Caco-2 (cell line): ENCODE measurements at regions not wholly inside any gene's neighbourhood (a gene's known extent, or its start where the extent isn't known, plus 50 kb on each side); places are given as distances from the start of the nearest gene placed in this dataset.
"Not testable (repeated sequence)": the region's sequence is repeated elsewhere in the genome, so short reads cannot be mapped to it uniquely, and the experiment has no call there.

Experiments
- BruUV-seq: library from RNA; stranded (reverse); fragments of 400-500 nt; replicated peaks from 2 replicates; lab custom pipeline; 2021; lab: Mats Ljungman, UMichigan
- CTCF ChIA-PET: fragments of 300-600 bp; sonication (Branson Sonifier 250); formaldehyde crosslinking; loops from one replicate; lab custom pipeline; 2022; ENCODE audit warnings: antibody characterized with exemption; lab: Charles Lee
- POLR2A ChIA-PET: fragments of 300-600 bp; sonication (Branson Sonifier 250); formaldehyde crosslinking; loops from one replicate; lab custom pipeline; 2022; ENCODE audit warnings: antibody characterized with exemption; lab: Charles Lee
- DNase-seq, 2 experiments: peaks; one replicate each; pipeline versions ENCODE4 v3.0.0 to v3.0.0-alpha.2; 2020 to 2022
- H3K27me3 ChIP-seq: replicated peaks from 2 replicates; pipeline ENCODE4 v1.6.0; 2011; ENCODE audit warnings: low read length; ENCODE audit not compliant: control insufficient read depth, insufficient read depth
- H3K36me3 ChIP-seq: 2 replicates; pipeline ENCODE4 v1.5.1; 2011; ENCODE audit warnings: low read length; ENCODE audit not compliant: control insufficient read depth, insufficient read depth
- H3K4me1 ChIP-seq: fragments of 250-450 bp; sonication (Bioruptor Pico); 2 replicates; pipeline ENCODE4 v1.5.1; 2020; ENCODE audit warnings: mild to moderate bottlenecking
- H3K4me3 ChIP-seq: 2 replicates; pipeline ENCODE4 v1.5.1; 2011; ENCODE audit warnings: low read depth, mild to moderate bottlenecking, control low read depth, low read length
- H3K9me3 ChIP-seq: fragments of 250-450 bp; sonication (Bioruptor Pico); 2 replicates; pipeline ENCODE4 v1.5.1; 2020; ENCODE audit warnings: mild to moderate bottlenecking, moderate library complexity
- H3K27ac Mint-ChIP-seq: one replicate; pipeline ENCODE4 v1.8.0; 2022; ENCODE audit warnings: mixed read lengths; ENCODE audit not compliant: unreplicated experiment
- H3K27me3 Mint-ChIP-seq: one replicate; pipeline ENCODE4 v1.8.0; 2022; ENCODE audit warnings: mixed read lengths; ENCODE audit not compliant: insufficient read depth, unreplicated experiment
- H3K36me3 Mint-ChIP-seq: one replicate; pipeline ENCODE4 v1.8.0; 2022; ENCODE audit warnings: mild to moderate bottlenecking, mixed read lengths; ENCODE audit not compliant: insufficient read depth, unreplicated experiment
- H3K4me1 Mint-ChIP-seq: one replicate; pipeline ENCODE4 v1.8.0; 2022; ENCODE audit warnings: low read depth, mixed read lengths; ENCODE audit not compliant: unreplicated experiment
- H3K4me3 Mint-ChIP-seq: one replicate; pipeline ENCODE4 v1.8.0; 2022; ENCODE audit warnings: mild to moderate bottlenecking, moderate library complexity, mixed read lengths; ENCODE audit not compliant: unreplicated experiment
- H3K9me3 Mint-ChIP-seq: one replicate; pipeline ENCODE4 v1.8.0; 2022; ENCODE audit warnings: mixed read lengths; ENCODE audit not compliant: unreplicated experiment
- intact Hi-C: fragments of 100-400 bp; cut with micrococcal nuclease; formaldehyde crosslinking; loops from one replicate; pipeline ENCODE4 v1.10.0; 2022; ENCODE audit not compliant: unreplicated experiment

DNA sequence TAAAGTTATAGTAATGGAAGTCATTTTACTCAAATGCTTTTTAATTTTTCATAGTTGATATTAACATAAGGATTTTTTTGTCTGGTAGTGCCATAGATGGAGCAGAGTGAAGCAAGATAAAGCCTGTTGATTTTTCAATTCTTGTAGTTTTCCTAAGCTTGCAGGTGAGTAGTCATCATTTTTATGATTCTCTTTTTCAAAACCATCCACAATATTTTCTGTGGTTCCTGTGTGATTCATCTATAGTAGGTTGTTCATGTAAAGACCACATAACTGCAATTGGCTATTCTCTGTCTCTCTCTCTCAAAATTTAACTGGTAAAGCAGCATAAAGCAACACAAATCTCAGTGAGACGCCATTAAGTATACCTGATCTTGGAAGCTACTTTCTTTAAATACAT is 711.5 kb downstream of the TTLL7 start:
- DNase-seq, H3K4me1 ChIP-seq, CTCF ChIA-PET, H3K27me3 Mint-ChIP-seq, H3K27me3 ChIP-seq, intact Hi-C loops, H3K4me1 Mint-ChIP-seq, H3K9me3 Mint-ChIP-seq, H3K36me3 ChIP-seq, H3K27ac Mint-ChIP-seq, H3K36me3 Mint-ChIP-seq, POLR2A ChIA-PET, H3K4me3 Mint-ChIP-seq, H3K9me3 ChIP-seq, BruUV-seq, H3K4me3 ChIP-seq: not testable (repeated sequence)

DNA sequence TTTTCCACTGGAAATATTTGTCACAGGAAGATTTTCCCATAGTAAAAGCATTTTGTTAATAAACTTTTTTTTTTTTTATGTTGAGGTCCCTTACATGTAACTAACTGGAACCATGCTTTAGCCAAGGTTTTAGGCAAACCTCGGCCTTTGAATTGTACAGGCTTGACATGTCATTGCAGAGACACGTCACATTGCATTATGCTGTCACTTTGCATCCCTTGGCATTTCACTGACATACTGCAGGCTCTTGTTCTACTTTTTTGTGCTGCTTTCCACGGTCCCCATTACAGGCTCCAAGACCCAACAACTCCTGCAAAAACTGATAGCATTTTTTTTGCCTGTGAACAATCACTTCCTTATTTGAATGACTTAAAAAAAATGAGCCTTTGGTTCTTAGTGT is 724.3 kb downstream of the TTLL7 start:
- H3K27ac Mint-ChIP-seq, intact Hi-C loops, H3K4me1 Mint-ChIP-seq, CTCF ChIA-PET, H3K9me3 Mint-ChIP-seq, H3K36me3 ChIP-seq, H3K27me3 ChIP-seq, H3K9me3 ChIP-seq, H3K4me1 ChIP-seq, H3K27me3 Mint-ChIP-seq, H3K4me3 ChIP-seq, DNase-seq, POLR2A ChIA-PET, H3K4me3 Mint-ChIP-seq, BruUV-seq, H3K36me3 Mint-ChIP-seq: not testable (repeated sequence)

DNA sequence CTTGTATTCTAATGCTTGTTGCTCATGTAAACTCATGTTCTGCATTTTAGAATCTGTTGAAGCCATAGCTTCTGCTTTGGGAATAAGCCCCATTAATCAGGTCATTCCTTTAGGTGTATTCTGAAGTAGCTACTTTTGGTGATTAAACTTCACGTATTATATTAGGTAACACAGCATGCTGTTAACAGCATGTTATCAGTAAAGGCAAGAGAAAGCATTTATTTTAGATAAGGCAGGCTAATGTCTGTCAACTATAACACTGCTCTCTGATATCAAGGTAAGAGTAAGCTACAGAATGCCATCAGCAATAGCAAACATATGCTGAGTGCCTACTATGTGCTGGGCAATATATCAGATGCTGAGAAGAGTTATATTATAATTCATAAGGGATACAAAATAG is 726.4 kb downstream of the TTLL7 start:
- CTCF ChIA-PET, H3K36me3 ChIP-seq, H3K4me3 Mint-ChIP-seq, BruUV-seq, H3K9me3 ChIP-seq, POLR2A ChIA-PET, intact Hi-C loops, H3K27ac Mint-ChIP-seq, H3K4me3 ChIP-seq, H3K27me3 ChIP-seq, H3K27me3 Mint-ChIP-seq, H3K4me1 Mint-ChIP-seq, H3K4me1 ChIP-seq, H3K36me3 Mint-ChIP-seq, DNase-seq, H3K9me3 Mint-ChIP-seq: not testable (repeated sequence)

DNA sequence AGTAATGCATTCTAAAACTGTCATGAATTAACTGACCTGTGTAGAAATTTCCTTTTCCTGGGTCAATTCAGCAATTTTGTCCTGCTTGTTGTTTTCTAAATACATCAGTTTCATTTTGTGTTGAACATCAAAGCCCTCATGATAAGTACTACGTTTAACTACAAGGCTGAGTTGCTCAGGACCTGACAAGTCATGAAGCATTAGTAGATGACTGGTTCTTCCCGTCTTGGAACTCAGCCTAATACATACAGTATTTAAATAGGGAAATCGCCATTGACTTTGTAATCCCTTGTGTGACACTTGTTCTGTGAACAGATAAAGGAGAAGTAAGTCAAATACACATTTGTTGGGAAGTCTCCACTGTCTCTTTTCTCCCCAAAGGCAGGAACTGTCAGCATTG is 727.1 kb downstream of the TTLL7 start:
- H3K4me1 ChIP-seq, CTCF ChIA-PET, DNase-seq, H3K27me3 ChIP-seq, H3K27me3 Mint-ChIP-seq, H3K36me3 Mint-ChIP-seq, POLR2A ChIA-PET, BruUV-seq, H3K4me1 Mint-ChIP-seq, H3K9me3 Mint-ChIP-seq, intact Hi-C loops, H3K36me3 ChIP-seq, H3K4me3 Mint-ChIP-seq, H3K27ac Mint-ChIP-seq, H3K9me3 ChIP-seq, H3K4me3 ChIP-seq: not testable (repeated sequence)

DNA sequence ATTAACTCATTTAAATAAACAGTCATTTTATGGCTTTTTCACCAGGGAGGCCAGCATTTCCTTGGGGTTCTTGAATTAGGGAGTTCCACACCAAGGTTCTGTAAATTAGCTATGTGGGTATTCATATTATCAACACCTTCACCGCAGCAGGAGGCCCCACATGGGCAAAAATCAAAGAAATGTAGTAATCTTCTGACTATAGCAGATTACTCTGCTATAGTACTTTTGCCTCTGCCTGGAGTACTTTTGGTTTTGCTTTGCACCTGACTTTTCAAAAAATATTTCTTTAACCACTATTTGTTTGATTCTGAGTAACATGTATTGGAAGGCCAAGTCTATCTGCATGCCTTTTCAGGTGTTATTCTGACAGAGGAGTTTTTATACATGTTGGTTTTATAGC is 728.1 kb downstream of the TTLL7 start:
- H3K4me3 ChIP-seq, H3K27me3 Mint-ChIP-seq, H3K27me3 ChIP-seq, CTCF ChIA-PET, H3K9me3 Mint-ChIP-seq, H3K4me1 ChIP-seq, DNase-seq, BruUV-seq, POLR2A ChIA-PET, H3K27ac Mint-ChIP-seq, H3K36me3 ChIP-seq, H3K4me3 Mint-ChIP-seq, H3K36me3 Mint-ChIP-seq, H3K4me1 Mint-ChIP-seq, H3K9me3 ChIP-seq, intact Hi-C loops: not testable (repeated sequence)

- H3K4me1 ChIP-seq, H3K36me3 Mint-ChIP-seq, H3K27me3 ChIP-seq, H3K9me3 Mint-ChIP-seq, H3K9me3 ChIP-seq, POLR2A ChIA-PET, DNase-seq, H3K4me1 Mint-ChIP-seq, H3K4me3 ChIP-seq, H3K36me3 ChIP-seq, intact Hi-C loops, H3K4me3 Mint-ChIP-seq, BruUV-seq, H3K27ac Mint-ChIP-seq, H3K27me3 Mint-ChIP-seq, CTCF ChIA-PET: not testable (repeated sequence)
Measured at GRCh38 chr1:83263808-83264207, 735.1 kb downstream of the TTLL7 start.

GRCh38 chr1:83251687-83252086 is 747.2 kb downstream of the TTLL7 start:
- H3K27me3 Mint-ChIP-seq, H3K9me3 ChIP-seq, DNase-seq, H3K36me3 ChIP-seq, CTCF ChIA-PET, H3K27me3 ChIP-seq, H3K27ac Mint-ChIP-seq, H3K4me3 ChIP-seq, H3K4me3 Mint-ChIP-seq, BruUV-seq, H3K4me1 ChIP-seq, H3K4me1 Mint-ChIP-seq, H3K36me3 Mint-ChIP-seq, intact Hi-C loops, POLR2A ChIA-PET: not testable (repeated sequence)
- H3K9me3 Mint-ChIP-seq, result peaks cover 18% of the 10 kb centered on the region
